ENCODE measurements at regions not wholly inside any gene's neighbourhood (a gene's known extent, or its start where the extent isn't known, plus 50 kb on each side); places are given as distances from the start of the nearest gene placed in this dataset.
"Not testable (repeated sequence)": the region's sequence is repeated elsewhere in the genome, so short reads cannot be mapped to it uniquely, and the experiment has no call there.

DNA sequence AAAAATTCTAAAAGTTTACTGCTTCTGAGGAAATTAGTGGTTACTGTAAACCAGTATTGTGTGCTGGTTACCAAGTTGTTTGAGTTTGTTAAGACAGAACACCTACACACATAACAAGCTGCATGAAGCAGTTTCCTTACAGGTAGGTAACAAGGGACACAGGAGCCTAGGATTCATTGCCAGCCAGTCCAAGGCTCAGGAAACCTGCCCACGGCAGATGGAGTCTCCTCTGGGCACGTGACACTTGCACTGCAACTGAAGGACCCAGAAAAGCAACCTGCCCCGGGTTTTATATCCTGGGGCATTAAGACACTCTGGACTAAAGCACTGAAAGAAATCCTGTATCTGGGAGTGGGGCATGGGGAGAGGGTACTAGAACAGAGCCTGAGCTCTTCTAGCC lies 639.3 kb downstream of the ADCYAP1 start:
- no peak for DNase-seq (ENCODE audit: low read depth in 2 of 2)

- not testable (repeated sequence) for DNase-seq (ENCODE audit: low read depth in 2 of 2)
These were observed 653.0 kb downstream of the ADCYAP1 start for GRCh38 chr18:1557711-1558110.

DNA sequence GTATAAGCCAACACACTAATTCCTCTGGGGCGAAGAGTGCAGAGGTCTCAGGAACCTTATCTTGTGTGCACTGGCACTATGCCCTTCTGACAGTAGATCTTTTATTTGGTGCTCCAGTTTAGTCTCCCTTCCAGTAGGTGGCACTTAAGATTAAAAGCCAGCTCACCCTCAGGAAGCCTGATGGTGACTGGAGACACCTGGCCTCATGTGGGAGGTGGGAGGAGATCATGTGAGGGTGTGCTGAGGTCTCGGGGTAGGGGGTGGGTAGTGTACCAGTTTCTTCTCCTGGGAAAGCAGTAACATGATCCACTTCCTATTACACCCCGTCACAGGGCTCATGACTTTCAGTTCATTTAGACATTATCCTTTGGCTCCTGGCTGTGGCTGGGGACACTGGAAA lies 654.9 kb downstream of the ADCYAP1 start:
- no peak for DNase-seq (ENCODE audit: low read depth in 2 of 2)

DNA sequence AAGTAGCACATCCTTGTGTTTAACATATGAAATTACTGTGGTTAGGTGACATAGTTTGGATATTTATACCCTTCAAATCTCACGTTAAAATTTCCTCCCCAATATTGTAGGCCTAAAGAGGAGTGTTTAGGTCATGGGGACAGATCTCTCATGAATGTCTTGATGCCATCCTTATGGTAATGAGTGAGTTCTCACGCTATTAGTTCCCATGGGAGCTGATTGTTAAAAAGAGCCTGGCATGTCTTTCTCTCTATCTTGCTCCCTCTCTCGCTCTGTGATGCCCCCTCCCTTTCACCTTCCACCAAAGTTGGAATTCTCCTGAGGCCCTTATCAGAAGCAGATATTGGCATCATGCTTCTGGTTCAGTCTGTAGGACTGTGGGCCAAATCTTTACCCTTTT lies 660.1 kb downstream of the ADCYAP1 start:
- no peak for DNase-seq (ENCODE audit: low read depth in 2 of 2)

GRCh38 chr18:1571206-1571605 lies 666.5 kb downstream of the ADCYAP1 start:
- no peak for DNase-seq (ENCODE audit: low read depth in 2 of 2)

DNA sequence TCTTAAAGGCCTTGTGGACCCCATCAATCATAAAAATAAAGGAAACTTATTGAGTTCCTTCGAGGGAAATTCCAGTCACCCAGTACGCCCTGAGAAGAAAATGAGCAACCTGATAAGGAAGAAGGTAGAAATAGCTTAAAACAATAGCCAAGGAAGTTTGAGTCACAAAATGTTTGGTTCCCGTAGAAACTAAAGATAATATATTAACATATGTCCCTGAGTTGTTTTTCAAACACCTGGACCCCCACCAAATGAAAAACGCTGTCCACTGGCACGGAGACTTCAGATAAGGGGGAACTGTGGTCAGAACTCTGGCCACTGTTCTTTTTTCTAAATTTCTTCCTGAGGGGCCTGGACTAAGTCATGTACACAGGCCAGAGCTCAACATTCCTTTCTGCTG lies 669.1 kb downstream of the ADCYAP1 start:
- DNase-seq (ENCODE audit: low read depth in 2 of 2) = no peak

- DNase-seq (ENCODE audit: low read depth in 2 of 2) = no peak
These were observed 670.4 kb downstream of the ADCYAP1 start for GRCh38 chr18:1575084-1575483.

DNA sequence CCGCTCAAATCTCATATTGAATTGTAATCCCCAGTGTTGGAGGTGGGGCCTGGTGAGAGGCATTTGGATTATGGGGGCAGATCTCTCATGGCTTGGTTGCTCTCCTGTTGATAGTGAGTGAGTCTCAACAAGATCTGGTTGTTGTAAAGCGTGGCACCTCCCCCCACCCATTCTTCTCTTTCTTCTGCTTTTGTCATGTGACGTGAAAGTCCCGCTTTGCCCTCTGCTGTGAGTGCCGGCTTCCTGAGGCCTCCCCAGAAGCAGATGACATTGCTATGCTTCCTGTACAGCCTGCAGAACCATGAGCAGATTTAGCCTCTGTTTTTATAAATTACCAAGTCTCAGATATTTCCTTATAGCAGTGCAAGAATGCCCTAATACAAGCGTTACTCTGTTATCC lies 673.8 kb downstream of the ADCYAP1 start:
- no peak for DNase-seq (ENCODE audit: low read depth in 2 of 2)

DNA sequence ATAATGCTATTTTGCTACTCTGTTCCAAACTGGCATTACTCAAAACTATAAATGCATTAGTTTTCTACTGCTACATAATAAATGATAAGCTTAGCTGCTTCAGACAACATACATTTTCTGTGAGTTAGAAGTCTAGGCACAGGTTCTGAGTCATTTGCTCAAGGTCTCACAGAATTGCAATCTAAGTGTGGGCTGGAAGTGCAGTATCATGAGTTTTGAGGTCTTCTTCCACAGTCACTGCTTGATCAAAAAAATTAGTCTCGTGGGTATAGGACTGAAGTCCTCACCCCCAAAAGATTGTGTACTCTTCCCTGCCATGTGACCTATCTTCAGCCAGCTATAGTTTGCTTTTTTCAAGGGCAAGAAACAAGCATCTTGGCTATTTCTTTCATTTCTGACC lies 676.9 kb downstream of the ADCYAP1 start:
- DNase-seq (ENCODE audit: low read depth in 2 of 2) = no peak

GRCh38 chr18:1585881-1586488 lies 681.3 kb downstream of the ADCYAP1 start:
- DNase-seq (ENCODE audit: low read depth in 2 of 2) = no peak

DNA sequence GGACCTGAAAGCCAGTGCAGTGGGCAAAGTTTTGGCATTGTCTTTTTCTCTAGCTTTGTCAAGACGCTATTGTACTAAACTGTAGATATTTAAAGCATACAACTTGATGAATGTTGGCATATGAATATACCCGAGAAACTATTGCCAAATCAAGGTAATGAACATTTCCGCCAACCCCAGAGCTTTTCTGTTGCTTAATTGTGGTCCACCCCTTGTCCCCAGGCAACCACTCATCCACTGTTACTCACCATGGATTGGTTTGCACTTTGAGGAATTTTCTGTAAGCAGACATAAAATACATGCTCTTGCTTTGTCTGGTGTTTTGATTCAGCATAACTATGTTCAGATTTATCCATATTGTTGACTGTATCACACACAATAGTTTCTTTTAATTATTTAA lies 688.4 kb downstream of the ADCYAP1 start:
- DNase-seq (ENCODE audit: low read depth in 2 of 2) = no peak

GRCh38 chr18:1595195-1595594 lies 690.5 kb downstream of the ADCYAP1 start:
- DNase-seq (ENCODE audit: low read depth in 2 of 2) = no peak

GRCh38 chr18:1599196-1599595 lies 694.5 kb downstream of the ADCYAP1 start:
- DNase-seq (ENCODE audit: low read depth in 2 of 2) = no peak

- no peak for DNase-seq (ENCODE audit: low read depth in 2 of 2)
These were observed 700.1 kb downstream of the ADCYAP1 start for GRCh38 chr18:1604751-1605150.

- no peak for DNase-seq (ENCODE audit: low read depth in 2 of 2)
These were observed 713.7 kb downstream of the ADCYAP1 start for GRCh38 chr18:1618364-1618763.

- no peak for DNase-seq (ENCODE audit: low read depth in 2 of 2)
These were observed 714.8 kb downstream of the ADCYAP1 start for GRCh38 chr18:1619507-1619906.

- DNase-seq (ENCODE audit: low read depth in 2 of 2) = no peak
These were observed 719.9 kb downstream of the ADCYAP1 start for GRCh38 chr18:1624612-1625011.

GRCh38 chr18:1627494-1627893 lies 722.8 kb downstream of the ADCYAP1 start:
- DNase-seq (ENCODE audit: low read depth in 2 of 2) = no peak

DNA sequence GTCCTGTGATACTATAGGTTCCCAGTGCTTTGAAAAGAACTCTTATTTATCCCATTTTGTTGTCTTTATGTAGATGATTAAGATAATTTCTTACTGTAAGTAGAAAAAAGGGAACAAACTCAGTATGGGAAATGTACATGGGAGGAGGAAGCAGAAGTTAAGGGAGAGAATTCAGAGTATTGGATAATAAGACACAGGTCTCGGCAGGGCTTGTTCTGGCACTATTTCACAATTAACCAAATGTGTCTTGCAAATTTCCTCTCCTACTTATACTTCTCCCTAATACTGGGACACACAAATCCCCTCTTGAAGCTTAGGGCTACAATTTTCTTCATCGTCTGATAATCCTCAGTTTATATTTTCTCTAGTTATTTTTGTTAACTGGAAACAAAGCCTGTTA lies 744.0 kb downstream of the ADCYAP1 start:
- DNase-seq (ENCODE audit: low read depth in 2 of 2) = no peak

DNA sequence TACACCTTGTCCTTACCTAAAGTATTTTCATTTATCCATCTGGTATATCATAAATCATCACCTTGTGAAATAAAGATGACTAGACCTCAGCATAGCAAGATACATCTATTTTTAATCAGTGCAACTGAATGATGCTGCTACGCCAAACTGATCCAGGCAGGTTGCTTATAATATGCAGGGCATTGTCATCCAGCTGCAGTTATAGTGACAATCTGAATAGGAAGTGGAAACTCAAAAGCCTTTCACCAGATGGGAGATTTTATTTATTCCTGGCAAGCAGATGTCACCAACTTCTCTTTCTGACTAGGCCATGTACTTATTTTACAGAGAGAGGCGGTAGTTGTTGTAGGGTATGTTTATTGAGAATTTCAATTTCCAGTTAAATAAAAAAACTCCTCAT lies 747.3 kb downstream of the ADCYAP1 start:
- DNase-seq (ENCODE audit: low read depth in 2 of 2) = no peak

DNA sequence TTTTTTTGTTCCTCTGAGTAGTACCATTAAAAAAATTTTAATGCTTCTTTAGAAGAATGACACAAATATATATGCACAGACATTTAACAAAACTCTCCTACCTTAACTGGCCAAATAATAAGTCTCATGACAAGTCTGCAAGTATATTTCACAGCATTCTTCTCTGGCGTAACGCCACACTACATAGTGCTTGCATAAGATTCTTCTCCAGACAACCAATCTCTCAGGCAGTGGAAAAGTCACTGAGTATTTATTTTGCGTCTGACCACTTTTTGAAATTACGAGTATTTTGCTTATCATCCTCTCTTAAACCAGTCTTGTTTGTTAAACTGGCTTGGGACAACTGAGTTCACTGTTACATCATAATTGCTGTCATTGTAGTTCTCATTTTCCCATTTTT lies 749.2 kb downstream of the ADCYAP1 start:
- DNase-seq (ENCODE audit: low read depth in 2 of 2) = no peak

- DNase-seq (ENCODE audit: low read depth in 2 of 2) = no peak
These were observed 753.2 kb downstream of the ADCYAP1 start for GRCh38 chr18:1657876-1658275.

DNA sequence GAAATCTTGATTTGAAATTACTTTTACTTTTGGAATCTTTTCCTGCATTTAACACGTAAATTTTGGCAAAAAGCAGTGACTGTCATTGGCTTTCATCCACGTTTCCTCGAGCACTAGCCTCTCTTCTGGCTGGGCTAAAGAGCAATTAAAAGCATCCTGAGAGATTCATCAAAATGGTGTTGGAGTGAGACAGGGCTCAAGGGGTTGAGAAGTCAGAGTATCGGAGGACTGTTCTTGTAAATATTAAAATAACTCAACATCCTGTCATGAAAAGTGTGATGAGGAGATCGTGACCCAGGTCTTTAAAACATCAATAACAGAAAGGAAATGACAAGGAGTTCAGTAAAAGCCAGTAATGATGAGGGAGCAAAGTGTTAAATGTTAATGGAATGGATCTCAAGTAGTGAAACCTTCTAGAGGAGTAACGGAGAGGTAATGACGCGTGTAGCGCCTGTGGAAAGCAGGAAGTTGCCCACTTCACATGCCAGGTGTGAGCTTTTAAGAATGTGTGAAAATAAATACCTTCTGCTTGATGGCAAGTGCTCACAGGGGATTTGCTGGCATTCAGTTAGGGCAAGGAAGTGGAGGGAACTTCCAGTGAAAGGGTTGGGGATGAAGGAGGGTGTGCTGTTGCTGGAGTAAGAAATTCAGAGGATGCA lies 754.4 kb downstream of the ADCYAP1 start:
- DNase-seq (ENCODE audit: low read depth in 2 of 2) = no peak

Data from stimulated activated CD8-positive, alpha-beta memory T cell treated with anti-CD3 and anti-CD28 coated beads, Interleukin-7, amount 100 ng/mL, for 1 hour (primary cell).